ENCODE measurements at regions not wholly inside any gene's neighbourhood (a gene's known extent, or its start where the extent isn't known, plus 50 kb on each side); places are given as distances from the start of the nearest gene placed in this dataset.

GRCh38 chr4:53813998-53814397 lies 222.7 kb upstream of the LNX1 start:
- DNase-seq (ENCODE audit: low read depth in 2 of 2): no peak

DNA sequence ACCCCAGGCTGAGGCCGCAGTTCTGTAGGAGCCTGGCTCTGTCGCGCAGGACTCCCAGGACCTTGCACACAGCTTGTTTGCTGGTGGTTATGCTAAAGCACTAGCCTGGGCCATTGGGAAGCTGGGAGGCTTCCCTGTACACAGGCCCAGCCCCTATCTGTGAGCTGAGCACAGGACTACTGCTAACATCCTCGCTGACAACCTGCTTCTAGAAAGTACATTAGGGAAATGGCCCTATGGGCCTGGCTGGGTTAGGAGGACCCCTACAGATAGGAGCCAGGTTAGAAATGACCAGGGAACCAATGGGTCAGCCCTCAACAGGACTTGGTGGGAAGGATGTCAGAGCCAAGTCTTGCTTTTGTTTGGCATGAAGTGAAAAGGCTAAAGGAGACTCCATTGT lies 219.4 kb upstream of the LNX1 start:
- no peak for DNase-seq (ENCODE audit: low read depth in 2 of 2)

- no peak for DNase-seq (ENCODE audit: low read depth in 2 of 2)
These were observed 218.5 kb upstream of the LNX1 start for GRCh38 chr4:53809816-53810215.

DNA sequence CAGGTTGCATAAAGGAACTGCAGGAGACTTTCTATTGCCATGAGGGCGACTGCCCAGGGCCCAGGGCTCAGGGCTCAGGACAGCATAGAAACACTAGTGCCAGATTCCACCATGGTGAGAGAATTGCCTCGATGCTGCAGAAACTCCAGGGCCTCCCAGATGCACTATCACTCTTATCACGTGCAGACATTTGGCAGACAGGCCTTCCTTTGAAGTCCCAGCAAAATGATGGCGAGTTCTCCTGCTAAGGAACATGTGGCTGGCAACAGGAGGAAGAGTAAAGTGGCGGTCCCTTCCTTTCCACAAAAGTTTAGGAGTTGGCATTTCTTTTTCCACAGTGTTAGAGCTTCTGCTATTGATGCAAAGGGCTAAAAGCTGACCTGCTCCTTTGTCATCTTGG lies 214.0 kb upstream of the LNX1 start:
- DNase-seq (ENCODE audit: low read depth in 2 of 2): no peak

- DNase-seq (ENCODE audit: low read depth in 2 of 2): no peak
These were observed 213.4 kb upstream of the LNX1 start for GRCh38 chr4:53804719-53805118.

- no peak for DNase-seq (ENCODE audit: low read depth in 2 of 2)
These were observed 211.2 kb upstream of the LNX1 start for GRCh38 chr4:53802500-53802899.

DNA sequence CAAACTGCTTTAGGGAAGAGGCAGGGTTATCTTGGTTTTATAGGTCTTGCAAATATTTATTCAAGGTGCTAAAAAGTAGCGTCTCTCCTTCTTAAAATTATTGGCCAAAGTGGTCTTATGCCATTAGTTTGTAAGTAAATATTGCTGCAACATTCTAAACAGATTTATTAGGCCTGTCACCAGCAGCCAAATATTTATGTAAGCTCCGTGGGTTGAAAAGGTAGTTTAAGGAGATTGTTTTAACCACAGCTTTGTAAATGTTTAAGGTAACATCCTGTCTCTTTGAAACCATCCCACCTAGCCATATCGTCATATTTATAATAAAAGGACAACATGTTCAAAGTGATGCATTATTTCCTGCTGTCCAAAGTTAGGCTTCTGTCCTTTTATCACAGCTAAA lies 210.1 kb upstream of the LNX1 start:
- no peak for DNase-seq (ENCODE audit: low read depth in 2 of 2)

DNA sequence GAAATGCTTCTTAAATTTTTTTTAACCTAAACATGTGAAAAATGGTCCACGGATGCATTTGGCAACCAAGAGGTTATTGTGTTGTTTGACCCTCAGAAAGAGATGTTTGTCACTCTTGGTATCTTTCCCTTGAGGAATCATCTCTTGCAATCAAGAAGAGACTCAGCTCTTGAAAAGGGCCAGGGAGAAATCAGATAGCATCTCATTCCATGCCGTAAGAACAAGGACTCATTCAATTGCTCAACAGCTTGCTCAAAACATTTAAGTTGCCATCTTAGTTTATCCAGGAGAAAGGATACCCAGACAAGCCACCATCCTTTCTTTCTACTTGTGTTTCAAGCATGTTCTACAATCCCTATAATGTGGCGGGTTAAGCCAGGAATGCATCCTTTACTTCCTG lies 209.5 kb upstream of the LNX1 start:
- no peak for DNase-seq (ENCODE audit: low read depth in 2 of 2)

DNA sequence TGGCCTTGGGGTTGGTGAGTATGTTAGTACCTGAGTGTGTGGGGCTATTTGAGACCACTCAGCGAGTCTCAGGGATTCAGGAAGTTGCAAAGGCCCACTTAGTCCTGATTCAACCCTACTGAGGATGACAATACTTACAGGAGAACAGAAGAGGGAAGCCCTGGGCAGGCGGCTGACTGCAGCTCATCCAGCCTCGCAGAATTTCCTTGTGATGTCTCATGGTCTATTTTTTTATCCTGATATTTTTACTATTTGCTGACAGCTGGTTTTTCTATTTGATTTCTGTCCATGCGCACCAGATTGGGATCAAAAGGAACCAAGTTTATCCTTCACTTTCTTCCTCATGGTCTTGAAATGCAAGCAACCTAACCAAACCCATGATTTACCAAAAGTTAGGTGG lies 201.8 kb upstream of the LNX1 start:
- no peak for DNase-seq (ENCODE audit: low read depth in 2 of 2)

GRCh38 chr4:53790286-53790685 lies 199.0 kb upstream of the LNX1 start:
- no peak for DNase-seq (ENCODE audit: low read depth in 2 of 2)

DNA sequence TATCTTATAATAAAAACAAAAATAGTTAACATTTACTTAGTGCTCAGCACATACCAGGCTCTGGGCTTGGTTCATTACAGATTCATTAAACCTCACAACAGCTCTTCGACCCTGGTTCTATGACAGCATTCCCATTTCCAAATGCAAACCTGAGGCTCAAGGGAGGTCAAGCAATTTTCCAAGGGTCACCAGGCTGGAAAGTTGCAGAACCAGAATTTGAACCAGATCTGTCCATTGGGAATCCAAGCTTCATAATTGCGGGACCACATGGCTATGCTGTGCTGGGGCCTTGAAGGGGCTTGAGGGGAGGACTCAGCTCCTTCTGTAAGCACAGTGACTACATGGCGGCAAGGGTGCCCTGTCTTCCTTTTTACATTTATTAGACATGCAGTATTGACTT lies 197.3 kb upstream of the LNX1 start:
- DNase-seq (ENCODE audit: low read depth in 2 of 2): no peak

GRCh38 chr4:53788011-53788410 lies 196.7 kb upstream of the LNX1 start:
- DNase-seq (ENCODE audit: low read depth in 2 of 2): no peak

GRCh38 chr4:53786632-53787031 lies 195.3 kb upstream of the LNX1 start:
- DNase-seq (ENCODE audit: low read depth in 2 of 2): no peak

DNA sequence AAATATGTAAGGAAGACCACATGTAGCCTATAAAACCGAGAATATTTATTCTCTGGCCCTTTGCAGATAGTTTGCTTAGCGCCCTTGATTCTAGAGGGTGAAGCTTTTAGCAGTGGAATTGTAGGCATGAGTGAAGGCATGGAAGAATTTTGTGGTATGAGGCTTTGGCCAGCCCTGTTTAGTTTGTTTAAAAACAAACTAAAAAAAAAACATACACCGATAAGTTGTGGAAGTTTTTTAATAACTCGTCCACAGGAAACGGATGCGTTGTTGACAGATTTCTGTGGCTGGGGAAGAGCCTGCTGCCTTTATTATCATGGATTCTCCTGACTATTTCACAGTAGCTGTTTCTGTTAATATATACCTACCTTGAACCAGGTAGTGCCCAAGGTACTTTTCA lies 194.7 kb upstream of the LNX1 start:
- DNase-seq (ENCODE audit: low read depth in 2 of 2): no peak

DNA sequence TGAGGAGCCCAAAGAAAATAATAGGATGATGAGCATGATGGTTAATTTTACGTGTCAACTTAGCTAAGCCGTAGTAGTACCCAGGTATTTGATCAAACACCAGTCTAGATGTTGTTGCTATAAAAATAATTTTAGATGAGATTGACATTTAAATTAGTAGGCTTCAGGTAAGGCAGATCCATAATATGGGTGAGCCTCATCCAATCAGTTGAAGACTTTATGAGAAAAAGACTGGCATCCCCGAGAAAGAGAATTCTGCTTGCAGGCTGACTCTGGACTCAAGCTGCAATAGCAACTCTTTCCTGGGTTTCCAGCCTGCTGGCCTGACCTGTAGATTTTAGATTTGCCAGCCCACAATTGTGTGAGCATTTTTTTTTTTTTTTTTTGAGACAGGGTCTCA lies 192.8 kb upstream of the LNX1 start:
- no peak for DNase-seq (ENCODE audit: low read depth in 2 of 2)

DNA sequence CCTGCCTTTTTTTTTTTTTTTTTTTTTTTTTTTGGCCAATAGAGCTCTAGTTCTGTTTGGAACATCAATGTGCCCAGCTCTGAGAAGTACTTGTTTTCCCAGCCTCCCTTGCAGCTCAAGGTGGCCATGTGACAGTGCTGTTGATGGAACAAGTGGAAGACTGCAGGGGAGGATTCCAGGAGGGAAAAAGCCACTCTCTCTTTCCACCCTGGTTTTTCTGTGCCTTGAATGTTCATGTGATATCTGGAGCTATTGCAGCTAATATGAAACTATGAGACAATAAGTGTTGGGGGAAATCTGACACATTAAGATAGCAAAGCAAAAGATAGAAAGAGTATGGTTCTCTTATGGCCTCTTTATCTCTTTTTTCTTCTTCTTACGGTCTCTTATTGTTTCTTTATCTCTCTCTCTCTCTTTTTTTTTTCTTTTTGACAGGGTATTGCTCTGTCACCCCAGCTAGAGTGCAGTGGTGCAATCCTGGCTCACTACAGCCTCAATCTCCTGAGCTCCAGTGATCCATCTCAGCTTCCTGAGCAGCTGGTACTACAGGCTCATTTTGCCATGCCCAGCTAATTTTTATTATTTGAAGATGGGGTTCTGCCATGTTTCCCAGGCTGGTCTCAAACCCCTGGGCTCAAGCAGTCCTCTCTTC lies 192.0 kb upstream of the LNX1 start:
- DNase-seq (ENCODE audit: low read depth in 2 of 2): no peak

- DNase-seq (ENCODE audit: low read depth in 2 of 2): no peak
These were observed 191.2 kb upstream of the LNX1 start for GRCh38 chr4:53782458-53782845.

DNA sequence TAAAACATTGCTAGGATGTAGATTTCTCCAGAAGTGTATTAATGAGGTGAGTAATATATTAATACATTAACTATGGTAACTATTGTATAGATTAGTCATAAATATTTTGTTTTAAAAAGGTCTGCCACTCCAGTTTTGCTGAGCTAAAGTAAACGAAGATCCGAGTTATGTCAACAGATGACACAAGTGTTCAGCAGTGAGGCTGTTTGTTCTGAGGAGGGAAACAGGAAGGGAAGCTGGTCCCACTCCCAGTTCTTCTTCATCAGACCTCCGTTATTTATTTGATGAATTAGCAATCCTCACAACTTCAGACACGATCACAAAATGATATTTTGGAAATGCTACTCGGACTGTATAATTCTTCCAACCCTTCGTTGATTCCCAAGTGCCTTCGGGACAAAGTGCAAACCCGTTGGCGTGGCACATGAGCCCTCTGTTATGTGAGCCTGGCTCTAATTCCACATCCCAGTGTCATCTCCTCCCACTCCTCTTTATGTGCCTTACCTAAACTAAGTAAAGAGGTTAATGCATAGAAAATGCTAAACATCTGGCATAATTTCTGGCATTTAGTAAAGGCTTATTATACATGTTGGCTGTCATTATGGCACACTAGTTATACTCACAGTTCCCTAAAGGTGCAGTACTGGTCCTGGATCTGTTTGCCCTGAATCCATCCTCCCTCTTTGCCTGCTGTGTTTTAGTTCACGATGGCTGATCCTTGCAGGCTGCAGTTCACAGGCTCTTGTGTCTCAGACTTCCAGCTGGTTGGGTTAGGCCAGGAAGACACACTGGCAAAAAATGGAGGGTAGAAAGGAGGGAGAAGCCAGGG lies 190.6 kb upstream of the LNX1 start:
- DNase-seq (ENCODE audit: low read depth in 2 of 2): no peak

GRCh38 chr4:53780736-53781400 lies 189.6 kb upstream of the LNX1 start:
- DNase-seq (ENCODE audit: low read depth in 2 of 2): no peak

DNA sequence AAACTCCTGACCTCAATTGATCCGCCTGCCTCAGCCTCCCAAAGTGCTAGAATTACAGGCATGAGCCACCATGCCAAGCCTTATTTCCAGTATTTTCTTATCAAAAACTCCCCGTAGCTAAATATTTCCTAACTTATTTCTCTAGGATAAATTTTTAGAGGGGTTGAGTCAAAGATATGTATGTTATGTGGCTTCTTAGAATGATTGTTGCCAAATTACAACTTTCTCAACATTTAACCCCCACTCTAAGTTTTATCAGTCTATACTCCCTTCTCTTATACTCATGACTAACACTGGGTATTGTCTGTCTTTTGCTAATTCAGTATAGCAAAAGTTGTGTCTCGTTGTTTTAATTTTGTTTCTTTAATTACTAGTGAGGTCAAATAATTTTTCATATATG lies 187.7 kb upstream of the LNX1 start:
- no peak for DNase-seq (ENCODE audit: low read depth in 2 of 2)

- no peak for DNase-seq (ENCODE audit: low read depth in 2 of 2)
These were observed 186.9 kb upstream of the LNX1 start for GRCh38 chr4:53778155-53778554.

DNA sequence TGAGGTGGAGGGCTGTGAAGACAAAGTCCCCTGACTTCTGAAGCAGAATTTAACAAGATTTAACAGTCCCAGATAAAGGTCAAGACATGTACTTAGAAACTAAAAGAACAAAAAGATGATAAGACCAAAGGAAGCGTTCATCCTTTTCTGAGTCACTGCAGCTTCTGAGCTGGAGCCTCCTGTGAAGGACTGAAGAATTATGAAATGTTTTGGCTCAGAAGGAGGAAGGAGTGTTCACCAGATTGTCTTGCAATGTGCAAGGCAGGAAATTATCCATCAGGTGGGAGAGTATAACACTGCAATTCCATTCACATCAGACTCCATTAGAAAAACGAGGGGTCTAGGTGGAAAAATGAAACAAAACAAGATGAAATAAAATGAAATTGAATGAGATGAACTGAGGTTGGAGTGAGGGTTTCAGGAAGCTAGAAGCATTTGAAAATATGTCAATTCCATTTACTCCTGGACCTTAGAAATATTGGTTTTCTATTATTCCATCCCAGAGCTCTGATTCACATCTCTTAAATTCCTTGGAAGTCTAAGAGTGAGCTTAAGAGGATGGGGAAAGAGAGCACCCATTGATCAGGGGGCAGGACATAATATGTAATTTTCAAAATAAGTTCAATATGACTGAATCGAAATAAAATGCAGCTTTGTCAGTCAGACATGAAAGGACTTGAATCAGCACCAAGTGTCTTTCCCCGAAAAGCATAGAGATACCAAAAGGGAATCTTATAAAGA lies 186.1 kb upstream of the LNX1 start:
- no peak for DNase-seq (ENCODE audit: low read depth in 2 of 2)

Data from activated CD8-positive, alpha-beta memory T cell treated with anti-CD3 and anti-CD28 coated beads for 4 hours (primary cell).